ENCODE measurements at regions not wholly inside any gene's neighbourhood (a gene's known extent, or its start where the extent isn't known, plus 50 kb on each side); places are given as distances from the start of the nearest gene placed in this dataset.

DNA sequence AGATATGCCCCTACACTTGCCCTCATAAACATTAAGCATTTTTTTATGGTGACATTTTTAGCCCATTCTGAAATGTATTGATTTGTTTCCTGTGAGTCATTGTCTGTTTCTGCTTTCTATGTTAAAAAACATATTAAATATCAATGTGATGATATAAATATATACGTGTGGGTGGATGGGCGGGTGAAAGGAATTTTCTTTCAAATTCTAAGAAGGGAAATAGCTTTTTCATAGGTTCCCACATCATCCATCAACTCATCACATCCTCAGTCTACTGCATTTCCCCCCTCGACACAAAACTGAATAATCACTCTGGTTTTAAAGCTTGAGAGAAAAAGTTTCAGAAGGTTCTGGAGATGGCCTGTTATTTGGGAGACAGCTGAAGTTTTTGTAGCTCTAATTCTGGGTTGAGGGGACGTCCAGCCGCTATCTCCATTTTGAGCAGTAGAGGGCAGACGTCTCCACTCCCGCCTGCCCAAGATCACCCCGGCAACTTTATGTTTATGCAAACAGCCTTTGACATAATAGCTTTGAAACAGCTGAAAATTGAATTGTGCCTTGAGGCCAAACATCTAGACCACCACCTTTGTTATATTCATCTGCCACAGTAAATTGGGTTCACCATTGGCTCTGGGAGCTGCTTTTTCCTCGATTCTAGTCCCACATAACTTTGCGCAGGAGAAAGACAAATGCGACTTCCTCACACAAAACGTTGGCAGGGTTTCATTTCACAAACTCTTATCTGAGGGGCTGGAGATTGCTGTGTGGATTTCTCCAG is 216.2 kb upstream of the CLINT1 start:
- no peak overlapping the region for H3K4me3 ChIP-seq (ENCODE audit: low read depth, low read length)
- TF ChIP-seq, protein P1, sequence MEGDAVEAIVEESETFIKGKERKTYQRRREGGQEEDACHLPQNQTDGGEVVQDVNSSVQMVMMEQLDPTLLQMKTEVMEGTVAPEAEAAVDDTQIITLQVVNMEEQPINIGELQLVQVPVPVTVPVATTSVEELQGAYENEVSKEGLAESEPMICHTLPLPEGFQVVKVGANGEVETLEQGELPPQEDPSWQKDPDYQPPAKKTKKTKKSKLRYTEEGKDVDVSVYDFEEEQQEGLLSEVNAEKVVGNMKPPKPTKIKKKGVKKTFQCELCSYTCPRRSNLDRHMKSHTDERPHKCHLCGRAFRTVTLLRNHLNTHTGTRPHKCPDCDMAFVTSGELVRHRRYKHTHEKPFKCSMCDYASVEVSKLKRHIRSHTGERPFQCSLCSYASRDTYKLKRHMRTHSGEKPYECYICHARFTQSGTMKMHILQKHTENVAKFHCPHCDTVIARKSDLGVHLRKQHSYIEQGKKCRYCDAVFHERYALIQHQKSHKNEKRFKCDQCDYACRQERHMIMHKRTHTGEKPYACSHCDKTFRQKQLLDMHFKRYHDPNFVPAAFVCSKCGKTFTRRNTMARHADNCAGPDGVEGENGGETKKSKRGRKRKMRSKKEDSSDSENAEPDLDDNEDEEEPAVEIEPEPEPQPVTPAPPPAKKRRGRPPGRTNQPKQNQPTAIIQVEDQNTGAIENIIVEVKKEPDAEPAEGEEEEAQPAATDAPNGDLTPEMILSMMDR (IDR thresholded peaks at IDR 0.05; ENCODE audit: borderline replicate concordance, insufficient read depth, low read depth, low read length), result peak; percentile 80

DNA sequence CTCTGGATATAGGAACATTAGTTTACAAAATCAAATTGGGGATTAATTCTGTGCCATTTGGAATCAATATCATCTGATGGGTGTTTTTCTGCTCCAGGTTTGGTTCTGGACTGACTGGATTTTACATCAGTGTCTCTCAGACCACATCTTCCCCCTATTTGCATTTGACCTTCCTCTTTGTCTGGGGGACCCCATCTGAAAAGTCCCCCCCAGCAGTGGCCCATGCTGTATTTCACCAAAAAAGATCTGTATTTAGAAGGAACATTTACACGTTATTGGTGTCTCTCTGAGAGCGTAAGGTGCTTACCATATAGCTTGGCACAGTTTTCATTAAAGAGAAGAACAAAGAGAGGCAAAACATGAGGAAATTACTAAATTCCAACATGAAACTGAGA is 215.6 kb upstream of the CLINT1 start:
- TF ChIP-seq, protein P1 (IDR thresholded peaks at IDR 0.05; ENCODE audit: borderline replicate concordance, insufficient read depth, low read depth, low read length), result no peak

DNA sequence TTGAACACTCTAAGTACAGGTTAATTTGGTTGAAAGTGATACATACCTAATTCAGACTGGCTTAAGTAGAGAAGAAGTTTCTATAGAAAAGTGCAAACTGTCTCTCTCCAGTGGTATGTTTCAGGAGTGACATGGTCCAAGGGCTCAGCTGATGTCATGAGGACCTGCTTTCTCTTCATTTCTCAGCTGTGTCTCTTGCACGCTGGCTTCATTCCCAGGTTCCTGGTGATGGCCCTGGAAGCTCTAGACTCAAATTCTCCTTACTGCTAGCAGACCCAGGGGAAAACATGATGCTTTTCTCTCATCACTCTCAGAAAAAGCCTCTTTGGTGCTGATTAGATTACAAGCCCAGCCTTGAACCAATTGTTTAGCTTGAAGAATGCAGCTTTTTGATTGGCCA is 211.9 kb upstream of the CLINT1 start:
- TF ChIP-seq, protein P1 (IDR thresholded peaks at IDR 0.05; ENCODE audit: borderline replicate concordance, insufficient read depth, low read depth, low read length), result no peak
- no peak overlapping the region for H3K4me3 ChIP-seq (ENCODE audit: low read depth, low read length)

More for the DNA sequence above, 215.6 kb upstream of the CLINT1 start:
- no peak overlapping the region for H3K4me3 ChIP-seq (ENCODE audit: low read depth, low read length)

DNA sequence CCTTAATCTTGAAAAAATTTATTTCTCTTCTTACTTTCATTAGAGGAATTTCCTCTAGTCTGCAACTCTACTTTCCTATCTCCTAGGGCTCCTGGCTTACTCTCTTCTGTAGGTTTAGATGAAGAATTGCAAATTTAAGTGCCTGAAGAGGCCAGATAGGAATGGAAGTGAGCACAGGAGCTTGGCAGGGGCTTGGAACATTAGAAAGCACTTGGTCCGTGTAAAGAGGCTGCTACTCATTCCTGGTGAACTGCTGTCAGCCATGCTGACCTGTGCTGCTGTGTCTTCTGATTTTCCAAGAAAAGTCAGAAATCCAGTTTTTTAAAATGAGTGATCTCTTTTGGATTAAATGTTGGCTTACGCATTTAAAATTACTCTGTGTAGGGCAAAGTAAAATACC is 210.9 kb upstream of the CLINT1 start:
- H3K4me3 ChIP-seq (ENCODE audit: low read depth, low read length), result no peak overlapping the region
- TF ChIP-seq, protein P1 (IDR thresholded peaks at IDR 0.05; ENCODE audit: borderline replicate concordance, insufficient read depth, low read depth, low read length), result no peak

DNA sequence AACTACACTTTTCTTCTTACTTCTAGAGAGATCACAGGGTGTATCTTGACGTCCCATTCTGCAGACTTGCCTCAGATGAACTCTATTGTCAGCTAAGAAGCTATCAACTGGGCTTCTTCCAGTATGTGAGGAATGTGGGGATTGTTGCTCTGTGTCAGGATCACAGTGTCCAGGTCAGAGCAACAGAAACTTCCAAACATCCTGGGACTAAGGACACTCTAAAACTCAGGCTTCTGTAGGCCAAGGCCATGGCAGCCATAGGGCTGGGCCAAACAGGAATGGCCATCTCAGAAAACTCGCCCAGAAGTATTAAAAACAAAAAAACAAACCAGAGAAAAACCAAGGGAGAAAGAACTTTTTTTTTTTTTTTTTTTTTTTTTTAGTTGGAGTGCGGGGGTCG is 210.0 kb upstream of the CLINT1 start:
- TF ChIP-seq, protein P1 (IDR thresholded peaks at IDR 0.05; ENCODE audit: borderline replicate concordance, insufficient read depth, low read depth, low read length), result no peak

DNA sequence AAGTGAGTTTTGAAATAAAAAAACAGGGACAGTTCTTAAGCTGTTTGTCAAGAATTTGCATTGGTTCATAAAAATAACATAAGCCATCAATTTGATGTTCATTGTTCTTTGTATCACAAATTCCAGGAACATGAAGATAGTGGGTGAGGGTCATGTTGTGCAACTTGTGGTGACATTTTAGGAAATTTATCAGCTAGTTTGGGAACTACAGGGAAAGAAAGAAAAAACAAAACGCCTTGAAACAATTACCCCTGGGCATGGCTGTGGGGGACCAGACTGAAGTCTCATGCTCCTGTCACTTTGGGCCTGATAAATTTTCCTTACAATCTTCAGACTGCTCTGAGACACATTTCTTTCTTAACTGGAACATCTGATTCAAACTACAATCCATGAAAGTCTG is 207.1 kb upstream of the CLINT1 start:
- TF ChIP-seq, protein P1 (IDR thresholded peaks at IDR 0.05; ENCODE audit: borderline replicate concordance, insufficient read depth, low read depth, low read length), result no peak
- H3K4me3 ChIP-seq (ENCODE audit: low read depth, low read length), result no peak overlapping the region

More for the DNA sequence above, 210.0 kb upstream of the CLINT1 start:
- no peak overlapping the region for H3K4me3 ChIP-seq (ENCODE audit: low read depth, low read length)
